ENCODE measurements at regions not wholly inside any gene's neighbourhood (a gene's known extent, or its start where the extent isn't known, plus 50 kb on each side); places are given as distances from the start of the nearest gene placed in this dataset.

- no peak for DNase-seq (ENCODE audit: low read depth, low spot score)
Measured at GRCh38 chr5:115409094-115409493, 112.6 kb upstream of the CCDC112 start.

- DNase-seq (ENCODE audit: low read depth, low spot score), result peak; percentile 51
Measured at GRCh38 chr5:115402822-115403577, 106.5 kb upstream of the CCDC112 start.

GRCh38 chr5:115402092-115402491 is 105.6 kb upstream of the CCDC112 start:
- DNase-seq (ENCODE audit: low read depth, low spot score), result no peak

GRCh38 chr5:115398719-115399118 is 102.3 kb upstream of the CCDC112 start:
- DNase-seq (ENCODE audit: low read depth, low spot score), result peak; percentile 70

- peak; percentile 63 for DNase-seq (ENCODE audit: low read depth, low spot score)
Measured at GRCh38 chr5:115396688-115397087, 100.2 kb upstream of the CCDC112 start.

- no peak for DNase-seq (ENCODE audit: low read depth, low spot score)
Measured at GRCh38 chr5:115396081-115396480, 99.6 kb upstream of the CCDC112 start.

- DNase-seq (ENCODE audit: low read depth, low spot score), result no peak
Measured at GRCh38 chr5:115394531-115394930, 98.1 kb upstream of the CCDC112 start.

- DNase-seq (ENCODE audit: low read depth, low spot score), result no peak
Measured at GRCh38 chr5:115393239-115393638, 96.8 kb upstream of the CCDC112 start.

- no peak for DNase-seq (ENCODE audit: low read depth, low spot score)
Measured at GRCh38 chr5:115392611-115393010, 96.2 kb upstream of the CCDC112 start.

- DNase-seq (ENCODE audit: low read depth, low spot score), result no peak
Measured at GRCh38 chr5:115391780-115392179, 95.3 kb upstream of the CCDC112 start.

GRCh38 chr5:115389799-115390382 is 93.4 kb upstream of the CCDC112 start:
- DNase-seq (ENCODE audit: low read depth, low spot score), result no peak

- peak; percentile 42 for DNase-seq (ENCODE audit: low read depth, low spot score)
Measured at GRCh38 chr5:115389034-115389798, 92.8 kb upstream of the CCDC112 start.

GRCh38 chr5:115388240-115388639 is 91.8 kb upstream of the CCDC112 start:
- no peak for DNase-seq (ENCODE audit: low read depth, low spot score)

- DNase-seq (ENCODE audit: low read depth, low spot score), result no peak
Measured at GRCh38 chr5:115387816-115388215, 91.4 kb upstream of the CCDC112 start.

- no peak for DNase-seq (ENCODE audit: low read depth, low spot score)
Measured at GRCh38 chr5:115386657-115387056, 90.2 kb upstream of the CCDC112 start.

GRCh38 chr5:115384587-115385375 is 88.3 kb upstream of the CCDC112 start:
- DNase-seq (ENCODE audit: low read depth, low spot score), result no peak

- DNase-seq (ENCODE audit: low read depth, low spot score), result no peak
Measured at GRCh38 chr5:115382989-115383388, 86.5 kb upstream of the CCDC112 start.

- no peak for DNase-seq (ENCODE audit: low read depth, low spot score)
Measured at GRCh38 chr5:115381911-115382662, 85.6 kb upstream of the CCDC112 start.

GRCh38 chr5:115379622-115380344 is 83.3 kb upstream of the CCDC112 start:
- DNase-seq (ENCODE audit: low read depth, low spot score), result peak; percentile 45

GRCh38 chr5:115378754-115379153 is 82.3 kb upstream of the CCDC112 start:
- no peak for DNase-seq (ENCODE audit: low read depth, low spot score)
